ENCODE measurements at regions not wholly inside any gene's neighbourhood (a gene's known extent, or its start where the extent isn't known, plus 50 kb on each side); places are given as distances from the start of the nearest gene placed in this dataset.

DNA sequence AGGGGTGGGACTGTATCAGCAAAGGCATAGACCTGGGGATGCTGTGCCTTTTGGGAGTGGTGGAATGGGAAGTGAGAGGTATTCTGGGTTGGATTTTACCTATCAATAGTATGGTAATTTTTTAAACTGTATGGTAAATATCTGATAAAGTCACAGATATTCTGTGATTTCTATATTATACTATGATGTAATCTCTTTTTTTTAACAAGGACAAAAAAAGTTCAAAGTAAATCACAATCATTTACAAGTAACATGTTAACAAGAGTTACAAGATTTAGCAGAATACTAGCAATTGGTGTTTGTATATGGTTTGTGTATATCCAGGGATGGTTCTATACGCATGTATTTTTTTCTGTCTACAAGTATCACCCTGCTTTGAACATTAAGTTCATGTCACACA, 56.0 kb downstream of the BMAL2 start:
- TF ChIP-seq, protein P1, sequence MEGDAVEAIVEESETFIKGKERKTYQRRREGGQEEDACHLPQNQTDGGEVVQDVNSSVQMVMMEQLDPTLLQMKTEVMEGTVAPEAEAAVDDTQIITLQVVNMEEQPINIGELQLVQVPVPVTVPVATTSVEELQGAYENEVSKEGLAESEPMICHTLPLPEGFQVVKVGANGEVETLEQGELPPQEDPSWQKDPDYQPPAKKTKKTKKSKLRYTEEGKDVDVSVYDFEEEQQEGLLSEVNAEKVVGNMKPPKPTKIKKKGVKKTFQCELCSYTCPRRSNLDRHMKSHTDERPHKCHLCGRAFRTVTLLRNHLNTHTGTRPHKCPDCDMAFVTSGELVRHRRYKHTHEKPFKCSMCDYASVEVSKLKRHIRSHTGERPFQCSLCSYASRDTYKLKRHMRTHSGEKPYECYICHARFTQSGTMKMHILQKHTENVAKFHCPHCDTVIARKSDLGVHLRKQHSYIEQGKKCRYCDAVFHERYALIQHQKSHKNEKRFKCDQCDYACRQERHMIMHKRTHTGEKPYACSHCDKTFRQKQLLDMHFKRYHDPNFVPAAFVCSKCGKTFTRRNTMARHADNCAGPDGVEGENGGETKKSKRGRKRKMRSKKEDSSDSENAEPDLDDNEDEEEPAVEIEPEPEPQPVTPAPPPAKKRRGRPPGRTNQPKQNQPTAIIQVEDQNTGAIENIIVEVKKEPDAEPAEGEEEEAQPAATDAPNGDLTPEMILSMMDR (IDR thresholded peaks at IDR 0.05), result no peak
- Mint-ChIP-seq H3K9me3 (no peaks in the 10 kb centered on the region), H3K27ac (no peak overlapping the region), H3K27me3 (ENCODE audit: low read depth, poor library complexity) (peaks cover 3% of the 10 kb centered on the region), H3K4me1 (peaks cover 5% of the 10 kb centered on the region), H3K36me3 (ENCODE audit: low read depth) (no peaks in the 10 kb centered on the region), H3K4me3 (no peak overlapping the region)
- DNase-seq, result no peak

DNA sequence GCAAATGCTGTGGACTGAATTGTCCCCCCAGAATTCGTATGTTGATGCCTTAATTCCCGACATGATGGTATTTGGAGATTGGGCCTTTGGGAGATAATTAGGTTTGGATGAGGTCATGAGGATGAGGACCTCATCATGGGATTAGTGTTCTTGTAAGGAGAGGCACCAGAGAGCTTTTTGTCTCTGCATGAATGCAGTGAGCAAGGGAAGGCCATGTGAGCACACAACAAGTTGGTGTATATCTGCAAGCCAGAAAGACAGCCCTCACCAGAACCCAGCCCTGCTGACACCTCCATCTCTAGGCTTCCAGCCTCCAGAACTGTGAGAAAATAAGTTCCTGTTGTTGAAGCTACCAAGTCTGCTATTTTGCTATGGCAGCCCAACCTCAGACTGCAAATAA, 51.9 kb upstream of the SMCO2 start:
- H3K4me3 Mint-ChIP-seq, result no peak overlapping the region
- no peak for DNase-seq
- no peaks in the 10 kb centered on the region for H3K9me3 Mint-ChIP-seq
- no peaks in the 10 kb centered on the region for H3K27me3 Mint-ChIP-seq (ENCODE audit: low read depth, poor library complexity)
- no peaks in the 10 kb centered on the region for H3K36me3 Mint-ChIP-seq (ENCODE audit: low read depth)
- H3K27ac Mint-ChIP-seq, result no peak overlapping the region
- H3K4me1 Mint-ChIP-seq, result no peaks in the 10 kb centered on the region
- TF ChIP-seq, protein P1 (IDR thresholded peaks at IDR 0.05), result no peak

DNA sequence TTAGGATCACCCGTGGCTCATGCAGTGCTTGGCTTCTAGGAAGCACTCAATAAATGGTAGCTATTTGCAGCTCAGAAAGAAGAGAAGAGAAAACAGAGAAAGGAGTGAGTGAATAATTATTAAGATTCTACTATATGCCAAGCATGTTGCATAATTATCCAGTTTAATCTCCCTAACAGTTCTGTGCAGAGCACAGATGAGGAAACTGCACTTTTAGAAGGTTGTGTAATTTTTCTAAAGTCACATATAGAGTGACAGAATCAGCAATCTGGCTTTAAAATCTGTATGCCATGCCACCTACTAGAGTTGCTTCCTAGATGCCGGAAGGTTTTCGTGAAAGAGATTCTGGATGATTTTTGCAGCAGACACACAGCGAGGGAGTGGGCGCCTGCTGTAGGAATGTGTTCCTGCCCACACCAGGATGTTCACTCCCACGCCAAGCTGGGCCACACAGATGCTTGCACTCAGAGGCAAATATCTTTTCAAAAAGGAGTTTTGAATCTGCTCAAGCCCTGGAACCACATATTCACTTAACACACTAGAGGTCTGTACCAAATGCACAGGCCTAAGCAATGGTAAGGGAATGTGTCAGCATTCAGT, 50.2 kb upstream of the SMCO2 start:
- H3K9me3 Mint-ChIP-seq, result no peaks in the 10 kb centered on the region
- no peaks in the 10 kb centered on the region for H3K27me3 Mint-ChIP-seq (ENCODE audit: low read depth, poor library complexity)
- H3K4me1 Mint-ChIP-seq, result peaks cover 8% of the 10 kb centered on the region
- H3K4me3 Mint-ChIP-seq, result no peak overlapping the region
- DNase-seq, result no peak
- H3K36me3 Mint-ChIP-seq (ENCODE audit: low read depth), result no peaks in the 10 kb centered on the region
- H3K27ac Mint-ChIP-seq, result no peak overlapping the region
- TF ChIP-seq, protein P1 (IDR thresholded peaks at IDR 0.05), result no peak

Measured in nephron progenitor cell (in vitro differentiated cells).